Thymus (tissue), 11 donors: ENCODE measurements at regions not wholly inside any gene's neighbourhood (a gene's known extent, or its start where the extent isn't known, plus 50 kb on each side); places are given as distances from the start of the nearest gene placed in this dataset.
A peak's percentile ranks its signal among the peaks of the same experiment; 100 is the strongest.

ENCODE experiments used
- DNase-seq, 9 donors: peaks; one replicate each; pipeline ENCODE4 v3.0.0-alpha.2; 2013; ENCODE audit warnings: low spot score in 9 of 9, low read depth in 6 of 9, missing footprints in 1 of 9
- H3K27ac ChIP-seq, 2 donors: one replicate each; pipeline ENCODE4 v1.5.1; 2013; ENCODE audit warnings: control low read depth in 1 of 2, low read depth in 1 of 2, low read length in 1 of 2, mild to moderate bottlenecking in 1 of 2, moderate library complexity in 1 of 2
- H3K27me3 ChIP-seq, 2 donors: one replicate each; pipeline ENCODE4 v1.5.1; 2013; ENCODE audit warnings: low read length in 1 of 2; ENCODE audit not compliant: control insufficient read depth in 2 of 2, insufficient read depth in 1 of 2
- H3K36me3 ChIP-seq, 2 donors: one replicate each; pipeline ENCODE4 v1.5.1; 2013; ENCODE audit warnings: low read length in 1 of 2, mild to moderate bottlenecking in 1 of 2, moderate library complexity in 1 of 2; ENCODE audit not compliant: control insufficient read depth in 2 of 2, insufficient read depth in 2 of 2
- H3K4me1 ChIP-seq, 2 donors: one replicate each; pipeline ENCODE4 v1.5.1; 2013; ENCODE audit warnings: low read length in 2 of 2; ENCODE audit not compliant: control insufficient read depth in 2 of 2, insufficient read depth in 2 of 2
- H3K4me3 ChIP-seq, 2 donors: one replicate each; pipeline ENCODE4 v1.5.1; 2013; ENCODE audit warnings: low read length in 2 of 2, control low read depth in 1 of 2, mild to moderate bottlenecking in 1 of 2
- H3K9me3 ChIP-seq, 2 donors: one replicate each; pipeline ENCODE4 v1.5.1; 2013; ENCODE audit warnings: low read length in 1 of 2, mild to moderate bottlenecking in 1 of 2; ENCODE audit not compliant: control insufficient read depth in 2 of 2, insufficient read depth in 1 of 2
- WGBS: extraction: QIAGEN DNeasy Blood & Tissue Kit; methylation state at CpG from one replicate; pipeline ENCODE4 v1.1.7; 2013; 5-methylcytosine and 5-hydroxymethylcytosine counted together
- donor health status: healthy.

GRCh38 chr6:793261-793660 is 100.3 kb upstream of the EXOC2 start:
- 86% methylated on average over 13 of the region's 13 CpGs for WGBS
- no peak for DNase-seq
- H3K9me3 ChIP-seq, result no peaks in the 10 kb centered on the region
- H3K4me1 ChIP-seq, result no peaks in the 10 kb centered on the region
- peaks cover 0 to 36% of the 10 kb centered on the region in 2 donors for H3K27me3 ChIP-seq
- H3K4me3 ChIP-seq, result no peak overlapping the region
- no peaks in the 10 kb centered on the region for H3K36me3 ChIP-seq
- no peak overlapping the region for H3K27ac ChIP-seq

GRCh38 chr6:792662-793061 is 99.7 kb upstream of the EXOC2 start:
- H3K36me3 ChIP-seq, result no peaks in the 10 kb centered on the region
- H3K27me3 ChIP-seq, result peaks cover 0 to 32% of the 10 kb centered on the region in 2 donors
- H3K9me3 ChIP-seq, result no peaks in the 10 kb centered on the region
- WGBS, result 76% methylated on average over 11 of the region's 11 CpGs
- no peak for DNase-seq
- no peak overlapping the region for H3K27ac ChIP-seq
- H3K4me1 ChIP-seq, result peaks cover 0 to 4% of the 10 kb centered on the region in 2 donors
- H3K4me3 ChIP-seq, result no peak overlapping the region

DNA sequence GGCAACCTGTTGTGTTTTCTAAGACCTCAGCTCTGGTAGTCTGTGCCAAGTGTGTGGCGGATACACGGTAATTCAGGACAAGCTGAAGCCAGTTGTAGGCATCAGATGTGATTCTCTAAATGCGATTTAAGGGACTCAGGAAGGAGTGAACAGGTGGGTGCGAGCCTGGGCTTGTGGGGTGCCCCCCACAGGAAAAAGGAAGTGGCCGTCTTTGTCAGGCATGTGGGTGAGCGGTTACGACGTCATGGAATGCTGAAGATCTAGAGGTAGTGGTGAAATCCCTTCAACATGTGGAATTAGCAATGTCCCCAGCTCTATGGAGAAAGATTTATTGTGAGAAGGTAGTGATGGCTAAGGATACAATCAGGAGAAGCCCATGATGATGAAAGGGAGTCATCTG is 95.1 kb upstream of the EXOC2 start:
- Histone ChIP-seq H3K4me3 (no peak overlapping the region), H3K27ac (no peak overlapping the region), H3K9me3 (no peaks in the 10 kb centered on the region), H3K27me3 (peaks cover 0 to 6% of the 10 kb centered on the region in 2 donors), H3K36me3 (no peaks in the 10 kb centered on the region), H3K4me1 (peaks cover 0 to 4% of the 10 kb centered on the region in 2 donors)
- DNase-seq, result peak in 1 of 9 donors; percentile 15
- 15% methylated on average over 8 of the region's 8 CpGs for WGBS

GRCh38 chr6:786946-787763 is 94.2 kb upstream of the EXOC2 start:
- Histone ChIP-seq H3K4me3 (no peak overlapping the region), H3K27me3 (peaks cover 0 to 4% of the 10 kb centered on the region in 2 donors), H3K27ac (no peak overlapping the region), H3K9me3 (no peaks in the 10 kb centered on the region), H3K4me1 (peaks cover 0 to 4% of the 10 kb centered on the region in 2 donors), H3K36me3 (no peaks in the 10 kb centered on the region)
- peak in 1 of 9 donors; percentile 15 for DNase-seq
- 74% methylated on average over 12 of the region's 12 CpGs for WGBS

DNA sequence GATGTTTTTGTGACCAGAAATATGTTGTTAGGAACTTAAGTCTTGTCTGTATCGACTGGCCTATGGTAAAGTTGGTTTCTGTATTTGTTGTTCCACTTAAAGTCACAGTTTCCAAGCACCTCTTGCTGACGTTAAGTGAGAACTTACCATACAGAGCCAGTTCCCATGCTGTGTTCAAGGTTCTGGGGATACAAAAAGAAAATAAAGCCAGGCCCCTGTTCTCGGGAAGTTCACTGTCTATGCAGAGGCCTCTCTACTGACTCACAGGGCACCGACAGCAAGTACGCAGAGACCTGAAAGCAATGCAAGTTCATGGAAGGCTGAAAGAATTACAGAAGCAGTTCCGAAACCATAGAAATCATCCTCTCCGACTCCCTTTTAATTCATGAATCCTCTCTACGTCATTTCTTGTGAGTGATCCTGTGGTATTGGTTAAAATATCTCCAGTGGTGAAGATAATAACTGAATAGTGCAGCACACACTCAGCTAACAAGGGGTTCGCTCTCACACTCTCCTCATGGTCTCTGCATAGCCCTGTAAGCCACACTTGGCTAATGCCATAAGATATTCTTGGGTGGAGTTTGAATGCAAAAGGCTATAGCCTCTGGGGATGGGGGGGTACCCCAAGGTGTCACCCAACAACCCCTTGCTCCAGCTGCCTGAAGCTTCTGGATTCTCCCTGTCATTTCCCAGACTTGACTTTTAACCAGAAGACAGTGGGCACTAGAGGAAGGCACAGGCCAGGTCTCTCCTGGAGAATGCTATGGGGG is 91.2 kb upstream of the EXOC2 start:
- no peak overlapping the region for H3K27ac ChIP-seq
- H3K9me3 ChIP-seq, result no peaks in the 10 kb centered on the region
- no peaks in the 10 kb centered on the region for H3K27me3 ChIP-seq
- no peak for DNase-seq
- no peaks in the 10 kb centered on the region for H3K36me3 ChIP-seq
- WGBS, result 96% methylated on average over 9 of the region's 9 CpGs
- H3K4me1 ChIP-seq, result peaks cover 0 to 4% of the 10 kb centered on the region in 2 donors
- H3K4me3 ChIP-seq, result no peak overlapping the region

GRCh38 chr6:782141-782540 is 89.2 kb upstream of the EXOC2 start:
- Histone ChIP-seq H3K9me3 (no peaks in the 10 kb centered on the region), H3K27ac (no peak overlapping the region), H3K4me3 (no peak overlapping the region), H3K36me3 (no peaks in the 10 kb centered on the region), H3K4me1 (no peaks in the 10 kb centered on the region), H3K27me3 (no peaks in the 10 kb centered on the region)
- WGBS, result 85% methylated on average over 5 of the region's 5 CpGs
- DNase-seq, result no peak

- DNase-seq, result no peak
- Histone ChIP-seq H3K36me3 (no peaks in the 10 kb centered on the region), H3K9me3 (no peaks in the 10 kb centered on the region), H3K27me3 (no peaks in the 10 kb centered on the region), H3K27ac (no peak overlapping the region), H3K4me3 (no peak overlapping the region), H3K4me1 (no peaks in the 10 kb centered on the region)
- 85% methylated on average over 13 of the region's 13 CpGs for WGBS
Observed at GRCh38 chr6:781350-781961, 88.5 kb upstream of the EXOC2 start.

GRCh38 chr6:780706-781105 is 87.8 kb upstream of the EXOC2 start:
- H3K4me1 ChIP-seq, result no peaks in the 10 kb centered on the region
- no peak overlapping the region for H3K4me3 ChIP-seq
- no peaks in the 10 kb centered on the region for H3K9me3 ChIP-seq
- WGBS, result 96% methylated on average over 3 of the region's 3 CpGs
- no peak overlapping the region for H3K27ac ChIP-seq
- H3K27me3 ChIP-seq, result no peaks in the 10 kb centered on the region
- no peak for DNase-seq
- no peaks in the 10 kb centered on the region for H3K36me3 ChIP-seq

- 95% methylated on average over 9 of the region's 9 CpGs for WGBS
- no peak for DNase-seq
- Histone ChIP-seq H3K4me1 (no peaks in the 10 kb centered on the region), H3K27ac (no peak overlapping the region), H3K27me3 (no peaks in the 10 kb centered on the region), H3K4me3 (no peak overlapping the region), H3K9me3 (no peaks in the 10 kb centered on the region), H3K36me3 (no peaks in the 10 kb centered on the region)
Observed at GRCh38 chr6:776951-777350, 84.0 kb upstream of the EXOC2 start.
